ENCODE measurements at regions not wholly inside any gene's neighbourhood (a gene's known extent, or its start where the extent isn't known, plus 50 kb on each side); places are given as distances from the start of the nearest gene placed in this dataset.

DNA sequence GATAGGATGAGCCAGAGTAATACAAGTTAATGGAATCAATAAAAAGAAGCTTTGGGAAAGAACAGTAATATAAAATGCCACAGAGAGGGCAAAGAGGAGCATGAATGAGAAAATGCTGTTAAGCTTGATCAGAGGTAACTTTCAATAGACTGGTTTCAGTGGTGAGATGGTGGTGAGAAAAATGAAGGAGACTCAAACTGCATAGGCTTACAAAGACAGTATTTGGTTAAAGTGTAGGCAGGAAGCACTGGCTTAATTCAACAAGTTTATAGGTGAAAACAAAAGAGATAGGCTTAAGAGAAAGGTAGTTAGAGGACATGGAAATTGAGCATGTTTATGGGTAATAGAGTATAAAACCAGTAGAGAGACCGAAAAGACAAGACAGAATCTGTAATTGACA, 298.6 kb upstream of the ADAMTS5 start:
- peaks cover 20% of the 10 kb centered on the region for H3K4me1 Mint-ChIP-seq (ENCODE audit: low read depth, unreplicated experiment)
- Histone ChIP-seq H2AFZ (ENCODE audit: low read depth, low read length) (no peak overlapping the region), H3K27ac (ENCODE audit: low read depth, low read length) (no peak overlapping the region), H3K79me2 (ENCODE audit: insufficient read depth, low read length) (no peaks in the 10 kb centered on the region), H3K9ac (ENCODE audit: low read length) (no peak overlapping the region), H4K20me1 (ENCODE audit: insufficient read depth, low read length) (no peaks in the 10 kb centered on the region), H3K4me2 (ENCODE audit: low read length) (no peak overlapping the region), H3K9me3 (ENCODE audit: insufficient read depth, low read depth, low read length) (no peaks in the 10 kb centered on the region), H3K4me1 (ENCODE audit: insufficient read depth, low read length) (peaks cover 12% of the 10 kb centered on the region), H3K36me3 (ENCODE audit: insufficient read depth, low read length) (no peaks in the 10 kb centered on the region), H3K27me3 (ENCODE audit: insufficient read depth, low read length) (no peaks in the 10 kb centered on the region), H3K4me3 (ENCODE audit: insufficient read depth, low read depth, low read length) (no peak overlapping the region)
- TF ChIP-seq EZH2 (IDR thresholded peaks at IDR 0.05; ENCODE audit: insufficient read depth, low read length) (no peak), CTCF (IDR thresholded peaks at IDR 0.05; ENCODE audit: insufficient read depth, low read depth, low read length) (no peak)
- no peak overlapping the region for H3K27ac Mint-ChIP-seq (ENCODE audit: unreplicated experiment)
- no peaks in the 10 kb centered on the region for H3K27me3 Mint-ChIP-seq (ENCODE audit: low read depth, unreplicated experiment)
- H3K9me3 Mint-ChIP-seq (ENCODE audit: unreplicated experiment): no peaks in the 10 kb centered on the region
- H3K36me3 Mint-ChIP-seq (ENCODE audit: low read depth, unreplicated experiment): no peaks in the 10 kb centered on the region
- FAIRE-seq: no peak
- H3K4me3 Mint-ChIP-seq (ENCODE audit: unreplicated experiment): no peak overlapping the region
- no peak for DNase-seq (ENCODE audit: low read depth)

DNA sequence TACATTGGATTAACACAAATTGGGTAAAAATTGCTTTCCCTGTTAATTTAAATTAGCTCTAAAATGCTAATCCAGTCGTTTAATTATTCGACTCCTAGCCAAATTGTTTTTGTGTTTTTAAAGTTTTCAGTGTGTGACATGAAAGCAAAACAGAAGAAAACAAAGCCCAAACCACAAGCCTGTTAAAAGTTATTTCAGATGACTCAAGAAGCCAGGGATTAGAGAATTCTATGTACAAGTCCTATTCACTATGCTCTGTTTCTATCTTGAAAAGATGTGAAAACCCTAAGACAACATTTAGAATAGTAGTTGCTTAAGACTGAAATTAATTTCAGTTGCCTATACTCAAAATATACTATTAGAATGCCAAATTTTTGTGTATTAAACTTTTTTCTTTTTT, 294.8 kb upstream of the ADAMTS5 start:
- no peak overlapping the region for H3K9ac ChIP-seq (ENCODE audit: low read length)
- no peaks in the 10 kb centered on the region for H3K4me1 ChIP-seq (ENCODE audit: insufficient read depth, low read length)
- H2AFZ ChIP-seq (ENCODE audit: low read depth, low read length): no peak overlapping the region
- Mint-ChIP-seq H3K4me3 (ENCODE audit: unreplicated experiment) (no peak overlapping the region), H3K27me3 (ENCODE audit: low read depth, unreplicated experiment) (no peaks in the 10 kb centered on the region), H3K36me3 (ENCODE audit: low read depth, unreplicated experiment) (no peaks in the 10 kb centered on the region), H3K4me1 (ENCODE audit: low read depth, unreplicated experiment) (no peaks in the 10 kb centered on the region), H3K9me3 (ENCODE audit: unreplicated experiment) (no peaks in the 10 kb centered on the region), H3K27ac (ENCODE audit: unreplicated experiment) (no peak overlapping the region)
- no peaks in the 10 kb centered on the region for H3K27me3 ChIP-seq (ENCODE audit: insufficient read depth, low read length)
- H4K20me1 ChIP-seq (ENCODE audit: insufficient read depth, low read length): no peaks in the 10 kb centered on the region
- no peak for TF ChIP-seq CTCF (IDR thresholded peaks at IDR 0.05; ENCODE audit: insufficient read depth, low read depth, low read length)
- no peak for TF ChIP-seq EZH2 (IDR thresholded peaks at IDR 0.05; ENCODE audit: insufficient read depth, low read length)
- FAIRE-seq (no peak), DNase-seq (ENCODE audit: low read depth) (no peak)
- no peaks in the 10 kb centered on the region for H3K36me3 ChIP-seq (ENCODE audit: insufficient read depth, low read length)
- no peak overlapping the region for H3K4me2 ChIP-seq (ENCODE audit: low read length)
- no peak overlapping the region for H3K27ac ChIP-seq (ENCODE audit: low read depth, low read length)
- H3K9me3 ChIP-seq (ENCODE audit: insufficient read depth, low read depth, low read length): no peaks in the 10 kb centered on the region
- no peaks in the 10 kb centered on the region for H3K79me2 ChIP-seq (ENCODE audit: insufficient read depth, low read length)
- no peak overlapping the region for H3K4me3 ChIP-seq (ENCODE audit: insufficient read depth, low read depth, low read length)

- Histone ChIP-seq H3K9me3 (ENCODE audit: insufficient read depth, low read depth, low read length) (no peaks in the 10 kb centered on the region), H3K9ac (ENCODE audit: low read length) (no peak overlapping the region), H2AFZ (ENCODE audit: low read depth, low read length) (no peak overlapping the region), H3K36me3 (ENCODE audit: insufficient read depth, low read length) (no peaks in the 10 kb centered on the region), H3K27me3 (ENCODE audit: insufficient read depth, low read length) (no peaks in the 10 kb centered on the region), H3K79me2 (ENCODE audit: insufficient read depth, low read length) (no peaks in the 10 kb centered on the region), H3K27ac (ENCODE audit: low read depth, low read length) (no peak overlapping the region), H3K4me3 (ENCODE audit: insufficient read depth, low read depth, low read length) (no peak overlapping the region), H3K4me2 (ENCODE audit: low read length) (no peak overlapping the region), H3K4me1 (ENCODE audit: insufficient read depth, low read length) (no peaks in the 10 kb centered on the region), H4K20me1 (ENCODE audit: insufficient read depth, low read length) (no peaks in the 10 kb centered on the region)
- Mint-ChIP-seq H3K27me3 (ENCODE audit: low read depth, unreplicated experiment) (no peaks in the 10 kb centered on the region), H3K9me3 (ENCODE audit: unreplicated experiment) (no peaks in the 10 kb centered on the region), H3K27ac (ENCODE audit: unreplicated experiment) (no peak overlapping the region), H3K4me1 (ENCODE audit: low read depth, unreplicated experiment) (no peaks in the 10 kb centered on the region), H3K36me3 (ENCODE audit: low read depth, unreplicated experiment) (no peaks in the 10 kb centered on the region), H3K4me3 (ENCODE audit: unreplicated experiment) (no peak overlapping the region)
- no peak for DNase-seq (ENCODE audit: low read depth)
- TF ChIP-seq EZH2 (IDR thresholded peaks at IDR 0.05; ENCODE audit: insufficient read depth, low read length): no peak
- no peak for TF ChIP-seq CTCF (IDR thresholded peaks at IDR 0.05; ENCODE audit: insufficient read depth, low read depth, low read length)
- FAIRE-seq: no peak
These were observed 293.8 kb upstream of the ADAMTS5 start for GRCh38 chr21:27260728-27261127.
